ENCODE measurements at regions not wholly inside any gene's neighbourhood (a gene's known extent, or its start where the extent isn't known, plus 50 kb on each side); places are given as distances from the start of the nearest gene placed in this dataset.
"Not testable (repeated sequence)": the region's sequence is repeated elsewhere in the genome, so short reads cannot be mapped to it uniquely, and the experiment has no call there.

GRCh38 chr1:58939666-58940370 is 156.0 kb upstream of the JUN start:
- no peak for DNase-seq

DNA sequence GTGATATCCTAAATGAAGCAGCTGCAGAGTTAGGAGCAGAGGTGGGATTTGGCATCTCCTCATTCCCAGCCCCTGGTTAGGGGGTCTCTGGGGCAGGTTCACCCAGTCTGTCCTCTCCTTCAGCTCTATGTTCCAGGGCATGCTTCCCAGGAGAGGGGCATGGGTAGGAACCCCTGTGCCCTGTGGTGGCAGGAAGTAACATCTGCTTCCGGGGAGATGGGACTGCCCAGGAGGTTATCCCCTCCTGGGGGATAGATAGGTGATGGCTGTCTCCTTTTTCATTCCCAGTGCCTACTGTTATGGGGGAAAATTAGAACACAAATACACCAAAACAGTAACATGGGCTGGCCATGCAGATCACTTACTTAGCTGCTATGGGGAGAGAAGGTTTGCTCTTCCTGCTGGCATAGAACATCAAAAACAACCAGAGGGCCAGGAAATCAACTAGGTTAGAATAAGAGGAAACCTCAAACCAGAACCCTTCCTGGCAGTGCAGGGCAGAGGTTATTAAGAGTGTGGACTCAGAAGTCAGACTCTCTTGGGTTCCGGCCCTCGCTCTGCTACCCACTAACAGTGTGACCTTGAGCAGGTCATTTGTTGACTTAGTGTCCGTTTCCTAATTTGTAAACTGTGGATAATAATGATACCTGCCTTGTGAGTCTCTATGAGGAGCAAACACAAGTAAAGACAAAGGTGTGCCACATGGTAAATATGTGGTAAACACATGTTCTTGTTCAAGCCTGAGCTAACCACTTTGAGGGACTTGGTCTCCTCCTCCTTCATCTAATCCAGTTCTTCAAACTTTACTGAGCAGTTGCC is 157.8 kb upstream of the JUN start:
- peak; percentile 22 to 65 for DNase-seq

DNA sequence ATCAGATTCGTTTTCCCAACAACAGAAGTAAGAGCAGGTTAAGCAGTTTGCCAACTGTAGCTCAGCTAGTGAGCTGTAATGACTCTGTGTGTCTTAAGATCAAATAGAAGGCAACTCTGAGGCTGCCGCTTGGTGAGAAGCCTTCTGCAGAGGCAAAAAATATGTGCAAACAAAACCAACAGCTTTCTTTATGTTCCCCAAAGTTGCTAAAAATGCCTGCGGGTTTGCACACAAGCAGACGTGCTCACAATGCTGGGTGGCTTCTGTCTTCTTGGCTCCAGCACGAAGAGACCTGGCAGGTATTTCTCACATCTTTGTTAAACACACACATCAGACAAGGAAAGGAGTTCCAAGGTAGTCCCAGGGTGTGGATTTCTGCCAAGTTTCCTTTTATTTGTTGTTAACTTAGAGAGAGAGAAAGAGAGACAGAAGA is 158.9 kb upstream of the JUN start:
- no peak for DNase-seq

DNA sequence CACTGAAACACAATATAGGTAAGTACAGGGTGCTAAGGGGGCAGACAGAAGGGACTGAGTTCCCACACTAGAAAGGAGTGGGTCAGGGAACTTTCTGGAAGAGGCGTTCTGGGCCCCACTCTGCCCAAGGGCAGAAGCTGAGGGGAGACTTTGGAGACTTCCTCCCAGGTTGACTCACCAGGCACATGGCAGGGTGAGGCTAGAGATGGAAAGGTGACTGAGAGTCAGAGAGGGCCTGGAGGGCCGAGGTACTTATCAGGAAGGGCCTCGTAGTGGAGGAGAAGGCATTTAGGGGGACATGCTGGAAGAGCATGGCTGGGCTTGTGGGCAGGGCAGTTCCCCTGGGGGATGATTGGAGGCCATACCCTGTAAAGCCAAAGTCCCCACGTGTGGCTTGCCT is 159.9 kb upstream of the JUN start:
- DNase-seq: no peak

DNA sequence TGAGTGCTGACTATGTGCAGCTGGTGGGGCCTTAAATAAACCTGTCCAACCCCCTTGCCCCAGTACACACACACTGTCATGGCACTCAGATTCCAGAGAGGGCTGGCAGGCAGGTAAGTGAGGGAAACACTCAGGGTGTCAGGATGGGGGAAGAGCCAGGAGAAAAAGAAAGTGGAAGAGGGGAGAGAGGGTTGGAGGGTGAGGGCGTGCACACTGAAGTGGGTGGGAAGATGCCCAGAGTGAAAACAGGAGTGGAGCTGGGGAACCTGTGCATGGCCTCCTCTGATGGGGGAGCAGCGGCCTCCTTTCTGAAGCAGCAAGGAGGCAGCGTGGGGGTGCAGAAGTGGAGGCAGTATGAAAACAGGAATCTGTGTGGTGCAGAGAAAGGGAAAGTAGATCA is 160.6 kb upstream of the JUN start:
- DNase-seq: no peak

DNA sequence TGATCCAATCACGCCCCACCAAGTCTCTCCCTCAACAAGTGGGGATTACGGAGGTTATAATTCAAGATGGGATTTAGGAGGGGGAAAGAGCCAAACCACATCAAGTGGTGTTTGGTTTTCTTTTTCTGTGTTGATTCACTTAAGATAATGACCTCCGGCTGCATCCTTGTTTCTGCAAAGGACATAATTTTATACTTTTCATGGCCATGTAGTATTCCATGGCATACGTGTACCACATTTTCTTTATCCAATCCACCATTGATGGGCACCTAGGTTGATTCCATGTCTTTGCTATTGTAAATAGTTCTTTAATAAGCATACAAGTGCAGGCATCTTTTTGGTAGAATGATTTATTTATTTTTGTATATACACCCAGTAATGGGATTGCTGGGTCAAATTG is 162.5 kb upstream of the JUN start:
- DNase-seq: no peak

DNA sequence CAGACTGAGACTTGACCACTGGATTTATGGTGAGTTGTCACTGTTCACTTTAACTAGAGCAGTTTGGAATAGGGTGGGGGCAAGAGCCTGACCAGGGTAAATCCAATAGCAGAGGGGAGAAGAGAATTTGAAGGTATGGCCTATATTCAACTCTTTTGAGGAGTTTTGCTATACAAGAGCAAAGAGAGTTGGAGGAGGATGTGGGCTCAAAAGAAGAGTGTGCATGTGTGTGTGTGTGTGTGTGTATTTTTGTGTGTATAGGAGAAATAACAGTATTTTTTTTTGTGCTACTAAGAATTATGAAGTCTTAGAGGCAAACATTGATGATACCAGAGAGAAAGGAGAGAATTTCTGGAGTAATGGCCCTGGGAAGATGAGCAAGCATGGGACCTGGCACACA is 164.8 kb upstream of the JUN start:
- DNase-seq: no peak

- no peak for DNase-seq
These were observed 165.8 kb upstream of the JUN start for GRCh38 chr1:58949551-58950220.

GRCh38 chr1:58950897-58951296 is 167.1 kb upstream of the JUN start:
- DNase-seq: no peak

GRCh38 chr1:58953951-58954350 is 170.1 kb upstream of the JUN start:
- not testable (repeated sequence) for DNase-seq

DNA sequence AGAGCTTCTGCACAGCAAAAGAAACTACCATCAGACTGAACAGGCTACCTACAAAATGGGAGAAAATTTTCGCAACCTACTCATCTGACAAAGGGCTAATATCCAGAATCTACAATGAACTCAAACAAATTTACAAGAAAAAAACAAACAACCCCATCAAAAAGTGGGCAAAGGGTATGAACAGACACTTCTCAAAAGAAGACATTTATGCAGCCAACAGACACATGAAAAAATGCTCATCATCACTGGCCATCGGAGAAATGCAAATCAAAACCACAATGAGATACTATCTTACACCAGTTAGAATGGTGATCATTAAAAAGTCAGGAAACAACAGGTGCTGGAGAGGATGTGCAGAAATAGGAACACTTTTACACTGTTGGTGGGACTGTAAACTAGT is 179.4 kb upstream of the JUN start:
- not testable (repeated sequence) for DNase-seq

- DNase-seq: no peak
These were observed 180.6 kb upstream of the JUN start for GRCh38 chr1:58964428-58964827.

- DNase-seq: no peak
These were observed 181.0 kb upstream of the JUN start for GRCh38 chr1:58964880-58965279.

DNA sequence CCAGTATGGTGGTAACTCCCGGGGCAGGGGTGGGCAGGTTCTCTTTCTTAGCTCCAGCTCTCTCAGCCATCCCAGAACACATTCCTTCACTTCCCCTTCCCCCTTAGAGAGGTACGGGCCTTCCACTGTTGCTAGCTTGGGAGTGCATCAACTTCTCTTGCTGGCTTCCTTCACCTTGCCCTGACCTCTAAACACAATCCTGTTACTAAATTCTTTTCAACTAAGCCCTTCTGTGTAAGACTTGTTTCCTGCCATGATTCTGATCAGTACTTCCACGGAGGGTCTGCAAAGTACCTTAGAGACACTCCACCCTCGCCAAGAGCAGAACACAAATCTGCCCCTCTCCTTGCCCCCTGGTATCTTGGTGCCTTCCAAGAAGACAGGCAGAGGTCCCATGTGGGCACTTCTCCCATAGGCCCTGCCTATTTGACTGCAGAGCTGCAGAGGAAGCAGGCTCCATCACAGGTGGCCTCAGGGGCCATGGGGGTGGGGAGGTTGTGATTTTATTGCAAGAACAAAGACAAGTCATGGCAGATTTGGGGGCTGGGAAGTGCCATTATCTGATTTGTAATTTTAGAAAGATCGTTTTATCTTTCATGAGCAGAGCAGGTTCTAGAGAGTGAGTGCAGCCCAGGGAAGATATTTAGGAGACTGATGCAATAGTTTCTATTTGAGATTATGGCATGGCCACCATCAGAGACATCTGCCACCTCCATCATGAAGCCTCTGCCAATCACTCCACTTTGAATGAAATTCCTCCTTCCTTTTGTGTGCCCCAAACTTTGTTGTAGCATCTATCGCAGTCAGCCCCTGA is 182.5 kb upstream of the JUN start:
- no peak for DNase-seq

GRCh38 chr1:58966917-58967740 is 183.3 kb upstream of the JUN start:
- no peak for DNase-seq

GRCh38 chr1:58968360-58968952 is 184.6 kb upstream of the JUN start:
- DNase-seq: peak; percentile 24 to 49

DNA sequence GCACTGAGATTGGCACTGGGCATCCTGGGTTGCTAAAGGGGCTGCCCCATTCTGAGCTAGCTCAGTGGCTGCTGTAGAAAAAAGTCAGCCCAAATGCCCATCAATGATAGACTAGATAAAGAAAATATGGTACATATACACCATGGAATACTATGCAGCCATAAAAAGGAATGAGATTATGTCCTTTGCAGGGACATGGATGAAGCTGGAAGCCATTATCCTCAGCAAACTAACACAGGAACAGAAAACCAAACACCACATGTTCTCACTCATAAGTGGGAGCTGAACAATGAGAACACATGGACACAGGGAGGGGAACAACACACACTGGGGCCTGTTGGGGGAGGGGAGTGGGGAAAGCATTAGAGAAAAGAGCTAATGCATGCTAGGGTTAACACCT is 185.3 kb upstream of the JUN start:
- DNase-seq: not testable (repeated sequence)

GRCh38 chr1:58971629-58972140 is 187.8 kb upstream of the JUN start:
- no peak for DNase-seq

DNA sequence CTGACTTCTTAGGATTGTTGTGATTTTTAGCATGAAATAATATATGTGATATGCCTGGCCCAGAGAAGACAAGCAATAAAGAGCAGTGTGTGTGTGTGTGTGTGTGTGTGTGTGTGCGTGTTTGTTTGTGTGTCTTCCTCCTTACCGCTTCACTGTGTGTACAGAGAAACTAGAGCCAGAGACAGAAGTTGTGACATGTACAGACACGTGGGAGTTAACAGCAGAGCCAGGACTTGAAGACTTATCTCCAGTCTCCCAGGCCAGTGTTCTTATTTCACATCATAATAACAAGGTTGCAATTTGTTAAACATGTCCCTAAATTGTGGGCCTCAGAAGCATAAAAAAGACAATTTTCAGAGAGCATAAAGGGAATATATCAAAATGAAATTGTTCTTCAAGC is 192.0 kb upstream of the JUN start:
- no peak for DNase-seq

- no peak for DNase-seq
These were observed 192.4 kb upstream of the JUN start for GRCh38 chr1:58976294-58976693.

GRCh38 chr1:58977598-58977997 is 193.8 kb upstream of the JUN start:
- DNase-seq: no peak
